ENCODE measurements at regions not wholly inside any gene's neighbourhood (a gene's known extent, or its start where the extent isn't known, plus 50 kb on each side); places are given as distances from the start of the nearest gene placed in this dataset.
A peak's percentile ranks its signal among the peaks of the same experiment; 100 is the strongest.

- no peak overlapping the region for H3K18ac ChIP-seq (ENCODE audit: low read length)
- DNase-seq: peak; percentile 14
- no peak overlapping the region for H3K4ac ChIP-seq (ENCODE audit: low read depth, low read length)
- H2BK15ac ChIP-seq (replicated peaks; ENCODE audit: low read depth): no peak overlapping the region
- H3K27ac ChIP-seq (ENCODE audit: low read depth, low read length): no peak overlapping the region
- no peak overlapping the region for H3K4me2 ChIP-seq (ENCODE audit: low read length)
- H3K23ac ChIP-seq (ENCODE audit: low read length): no peak overlapping the region
- no peak overlapping the region for H3K56ac ChIP-seq (ENCODE audit: low read length)
- no peak overlapping the region for H2BK120ac ChIP-seq (ENCODE audit: low read depth, low read length)
- no peak overlapping the region for H2BK5ac ChIP-seq (ENCODE audit: low read length)
- H4K8ac ChIP-seq (ENCODE audit: low read depth, low read length): no peak overlapping the region
- no peaks in the 10 kb centered on the region for H3K79me2 ChIP-seq (ENCODE audit: control insufficient read depth, insufficient read depth, low read length)
- H3K4me3 ChIP-seq (ENCODE audit: low read length): no peak overlapping the region
- no peaks in the 10 kb centered on the region for H3K36me3 ChIP-seq (ENCODE audit: control insufficient read depth, insufficient read depth, low read length)
- WGBS (ENCODE audit: extremely low coverage, insufficient coverage, low lambda C conversion rate): no CpG with 5 or more reads among the region's 1 CpG
- H3K9ac ChIP-seq (ENCODE audit: low read length): no peak overlapping the region
- no peaks in the 10 kb centered on the region for H3K27me3 ChIP-seq (ENCODE audit: insufficient read depth, low read length, poor library complexity)
- no peak overlapping the region for H2AK5ac ChIP-seq (ENCODE audit: low read length)
- H4K5ac ChIP-seq (ENCODE audit: low read length): no peak overlapping the region
- no peaks in the 10 kb centered on the region for H3K79me1 ChIP-seq (ENCODE audit: low read length)
- no peaks in the 10 kb centered on the region for H3K4me1 ChIP-seq (ENCODE audit: control insufficient read depth, low read depth, low read length)
Measured at GRCh38 chr1:74995821-74996220, 138.4 kb upstream of the LHX8 start.

- H3K23ac ChIP-seq (ENCODE audit: low read length): no peak overlapping the region
- no peak overlapping the region for H2BK120ac ChIP-seq (ENCODE audit: low read depth, low read length)
- H3K18ac ChIP-seq (ENCODE audit: low read length): no peak overlapping the region
- H3K79me2 ChIP-seq (ENCODE audit: control insufficient read depth, insufficient read depth, low read length): no peaks in the 10 kb centered on the region
- H3K27me3 ChIP-seq (ENCODE audit: insufficient read depth, low read length, poor library complexity): no peaks in the 10 kb centered on the region
- H3K79me1 ChIP-seq (ENCODE audit: low read length): no peaks in the 10 kb centered on the region
- H3K4me2 ChIP-seq (ENCODE audit: low read length): no peak overlapping the region
- no peaks in the 10 kb centered on the region for H3K4me1 ChIP-seq (ENCODE audit: control insufficient read depth, low read depth, low read length)
- H2AK5ac ChIP-seq (ENCODE audit: low read length): no peak overlapping the region
- H3K27ac ChIP-seq (ENCODE audit: low read depth, low read length): no peak overlapping the region
- no peak overlapping the region for H3K56ac ChIP-seq (ENCODE audit: low read length)
- no peak overlapping the region for H4K8ac ChIP-seq (ENCODE audit: low read depth, low read length)
- DNase-seq: no peak
- H3K4me3 ChIP-seq (ENCODE audit: low read length): no peak overlapping the region
- H3K4ac ChIP-seq (ENCODE audit: low read depth, low read length): no peak overlapping the region
- no peaks in the 10 kb centered on the region for H3K36me3 ChIP-seq (ENCODE audit: control insufficient read depth, insufficient read depth, low read length)
- no peak overlapping the region for H2BK15ac ChIP-seq (replicated peaks; ENCODE audit: low read depth)
- H4K5ac ChIP-seq (ENCODE audit: low read length): no peak overlapping the region
- no CpG with 5 or more reads among the region's 2 CpGs for WGBS (ENCODE audit: extremely low coverage, insufficient coverage, low lambda C conversion rate)
- no peak overlapping the region for H3K9ac ChIP-seq (ENCODE audit: low read length)
- H2BK5ac ChIP-seq (ENCODE audit: low read length): no peak overlapping the region
Measured at GRCh38 chr1:75010547-75010946, 123.6 kb upstream of the LHX8 start.

GRCh38 chr1:75014250-75014649, 119.9 kb upstream of the LHX8 start:
- H3K4me1 ChIP-seq (ENCODE audit: control insufficient read depth, low read depth, low read length): no peaks in the 10 kb centered on the region

GRCh38 chr1:75023005-75023404, 111.2 kb upstream of the LHX8 start:
- Histone ChIP-seq H4K5ac (ENCODE audit: low read length) (no peak overlapping the region), H2BK15ac (replicated peaks; ENCODE audit: low read depth) (no peak overlapping the region), H4K8ac (ENCODE audit: low read depth, low read length) (no peak overlapping the region), H2AK5ac (ENCODE audit: low read length) (no peak overlapping the region), H3K4ac (ENCODE audit: low read depth, low read length) (no peak overlapping the region), H3K36me3 (ENCODE audit: control insufficient read depth, insufficient read depth, low read length) (no peaks in the 10 kb centered on the region), H3K79me2 (ENCODE audit: control insufficient read depth, insufficient read depth, low read length) (no peaks in the 10 kb centered on the region), H3K4me1 (ENCODE audit: control insufficient read depth, low read depth, low read length) (no peaks in the 10 kb centered on the region), H2BK5ac (ENCODE audit: low read length) (no peak overlapping the region), H3K4me3 (ENCODE audit: low read length) (no peak overlapping the region), H3K79me1 (ENCODE audit: low read length) (no peaks in the 10 kb centered on the region), H2BK120ac (ENCODE audit: low read depth, low read length) (no peak overlapping the region), H3K23ac (ENCODE audit: low read length) (no peak overlapping the region), H3K56ac (ENCODE audit: low read length) (no peak overlapping the region), H3K18ac (ENCODE audit: low read length) (no peak overlapping the region), H3K27me3 (ENCODE audit: insufficient read depth, low read length, poor library complexity) (no peaks in the 10 kb centered on the region), H3K9ac (ENCODE audit: low read length) (no peak overlapping the region), H3K4me2 (ENCODE audit: low read length) (no peak overlapping the region), H3K27ac (ENCODE audit: low read depth, low read length) (no peak overlapping the region)
- peak; percentile 8 for DNase-seq
- no CpG with 5 or more reads among the region's 1 CpG for WGBS (ENCODE audit: extremely low coverage, insufficient coverage, low lambda C conversion rate)

More at GRCh38 chr1:75014250-75014649, 119.9 kb upstream of the LHX8 start:
- Histone ChIP-seq H3K4me2 (ENCODE audit: low read length) (no peak overlapping the region), H2BK15ac (replicated peaks; ENCODE audit: low read depth) (no peak overlapping the region), H3K9ac (ENCODE audit: low read length) (no peak overlapping the region), H3K18ac (ENCODE audit: low read length) (no peak overlapping the region), H4K8ac (ENCODE audit: low read depth, low read length) (no peak overlapping the region), H2BK120ac (ENCODE audit: low read depth, low read length) (no peak overlapping the region), H2AK5ac (ENCODE audit: low read length) (no peak overlapping the region), H3K23ac (ENCODE audit: low read length) (no peak overlapping the region), H3K36me3 (ENCODE audit: control insufficient read depth, insufficient read depth, low read length) (no peaks in the 10 kb centered on the region), H3K27me3 (ENCODE audit: insufficient read depth, low read length, poor library complexity) (no peaks in the 10 kb centered on the region), H3K56ac (ENCODE audit: low read length) (no peak overlapping the region), H3K79me1 (ENCODE audit: low read length) (no peaks in the 10 kb centered on the region), H2BK5ac (ENCODE audit: low read length) (no peak overlapping the region), H3K79me2 (ENCODE audit: control insufficient read depth, insufficient read depth, low read length) (no peaks in the 10 kb centered on the region), H4K5ac (ENCODE audit: low read length) (no peak overlapping the region), H3K27ac (ENCODE audit: low read depth, low read length) (no peak overlapping the region), H3K4ac (ENCODE audit: low read depth, low read length) (no peak overlapping the region), H3K4me3 (ENCODE audit: low read length) (no peak overlapping the region)
- DNase-seq: no peak

GRCh38 chr1:75034376-75034775, 99.8 kb upstream of the LHX8 start:
- H3K4me1 ChIP-seq (ENCODE audit: control insufficient read depth, low read depth, low read length): no peaks in the 10 kb centered on the region
- H3K9ac ChIP-seq (ENCODE audit: low read length): no peak overlapping the region
- no peak overlapping the region for H2BK5ac ChIP-seq (ENCODE audit: low read length)
- DNase-seq: peak; percentile 28
- no peak overlapping the region for H3K4me2 ChIP-seq (ENCODE audit: low read length)
- H4K5ac ChIP-seq (ENCODE audit: low read length): no peak overlapping the region
- H3K56ac ChIP-seq (ENCODE audit: low read length): no peak overlapping the region
- no peak overlapping the region for H3K4me3 ChIP-seq (ENCODE audit: low read length)
- no peaks in the 10 kb centered on the region for H3K79me1 ChIP-seq (ENCODE audit: low read length)
- H3K18ac ChIP-seq (ENCODE audit: low read length): no peak overlapping the region
- no CpG with 5 or more reads among the region's 3 CpGs for WGBS (ENCODE audit: extremely low coverage, insufficient coverage, low lambda C conversion rate)
- H3K4ac ChIP-seq (ENCODE audit: low read depth, low read length): no peak overlapping the region
- no peak overlapping the region for H3K23ac ChIP-seq (ENCODE audit: low read length)
- no peak overlapping the region for H2BK120ac ChIP-seq (ENCODE audit: low read depth, low read length)
- no peak overlapping the region for H2AK5ac ChIP-seq (ENCODE audit: low read length)
- no peak overlapping the region for H2BK15ac ChIP-seq (replicated peaks; ENCODE audit: low read depth)
- no peaks in the 10 kb centered on the region for H3K27me3 ChIP-seq (ENCODE audit: insufficient read depth, low read length, poor library complexity)
- H3K27ac ChIP-seq (ENCODE audit: low read depth, low read length): no peak overlapping the region
- no peaks in the 10 kb centered on the region for H3K36me3 ChIP-seq (ENCODE audit: control insufficient read depth, insufficient read depth, low read length)
- H3K79me2 ChIP-seq (ENCODE audit: control insufficient read depth, insufficient read depth, low read length): no peaks in the 10 kb centered on the region
- H4K8ac ChIP-seq (ENCODE audit: low read depth, low read length): no peak overlapping the region

GRCh38 chr1:75035536-75035935, 98.7 kb upstream of the LHX8 start:
- no peak overlapping the region for H3K4me2 ChIP-seq (ENCODE audit: low read length)

More at GRCh38 chr1:75035536-75035935, 98.7 kb upstream of the LHX8 start:
- no peak overlapping the region for H3K9ac ChIP-seq (ENCODE audit: low read length)
- H3K23ac ChIP-seq (ENCODE audit: low read length): no peak overlapping the region
- H4K8ac ChIP-seq (ENCODE audit: low read depth, low read length): no peak overlapping the region
- H2BK5ac ChIP-seq (ENCODE audit: low read length): no peak overlapping the region
- no peak overlapping the region for H4K5ac ChIP-seq (ENCODE audit: low read length)
- no peak overlapping the region for H3K4ac ChIP-seq (ENCODE audit: low read depth, low read length)
- no peak for DNase-seq
- H3K4me3 ChIP-seq (ENCODE audit: low read length): no peak overlapping the region
- H3K79me2 ChIP-seq (ENCODE audit: control insufficient read depth, insufficient read depth, low read length): no peaks in the 10 kb centered on the region
- H3K4me1 ChIP-seq (ENCODE audit: control insufficient read depth, low read depth, low read length): no peaks in the 10 kb centered on the region
- no peaks in the 10 kb centered on the region for H3K79me1 ChIP-seq (ENCODE audit: low read length)
- no CpG with 5 or more reads among the region's 4 CpGs for WGBS (ENCODE audit: extremely low coverage, insufficient coverage, low lambda C conversion rate)
- no peak overlapping the region for H3K18ac ChIP-seq (ENCODE audit: low read length)
- no peak overlapping the region for H2AK5ac ChIP-seq (ENCODE audit: low read length)
- no peak overlapping the region for H2BK15ac ChIP-seq (replicated peaks; ENCODE audit: low read depth)
- H3K56ac ChIP-seq (ENCODE audit: low read length): no peak overlapping the region
- no peaks in the 10 kb centered on the region for H3K36me3 ChIP-seq (ENCODE audit: control insufficient read depth, insufficient read depth, low read length)
- no peak overlapping the region for H2BK120ac ChIP-seq (ENCODE audit: low read depth, low read length)
- H3K27ac ChIP-seq (ENCODE audit: low read depth, low read length): no peak overlapping the region
- H3K27me3 ChIP-seq (ENCODE audit: insufficient read depth, low read length, poor library complexity): no peaks in the 10 kb centered on the region

Data from mesendoderm (in vitro differentiated cells).